HG03097 (cell line): ENCODE measurements at regions not wholly inside any gene's neighbourhood (a gene's known extent, or its start where the extent isn't known, plus 50 kb on each side); places are given as distances from the start of the nearest gene placed in this dataset.
"Not testable (repeated sequence)": the region's sequence is repeated elsewhere in the genome, so short reads cannot be mapped to it uniquely, and the experiment has no call there.

ENCODE experiments used
- ATAC-seq: cut with Tn5 transposase; IDR thresholded peaks from one replicate; pipeline ENCODE4 v1.9.1; 2021; ENCODE audit not compliant: unreplicated experiment, low FRiP score

- no peak for ATAC-seq
These were observed 80.0 kb downstream of the GALR1 start for GRCh38 chr18:77329651-77330050.

- ATAC-seq, result no peak
These were observed 85.2 kb downstream of the GALR1 start for GRCh38 chr18:77334876-77335275.

DNA sequence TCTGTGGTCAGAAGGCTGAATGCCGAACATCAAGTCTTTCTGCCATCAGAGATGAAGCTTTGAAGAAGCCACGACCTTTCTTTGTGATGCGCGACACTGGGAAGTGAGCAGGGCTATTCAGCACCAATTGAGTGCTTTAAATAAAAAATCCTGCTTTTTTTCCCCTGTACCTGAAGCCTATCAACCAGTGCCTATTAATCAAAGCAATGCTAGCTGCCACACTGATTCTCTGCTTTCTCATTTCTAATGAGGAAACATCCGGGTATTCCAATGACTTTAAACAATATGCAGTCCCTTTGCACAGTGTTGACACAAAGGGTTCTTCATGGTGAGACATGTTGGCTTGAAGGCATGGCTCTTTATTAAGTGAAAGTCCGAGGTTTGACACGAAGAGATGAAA is 88.0 kb downstream of the GALR1 start:
- ATAC-seq, result no peak

GRCh38 chr18:77339093-77339492 is 89.4 kb downstream of the GALR1 start:
- no peak for ATAC-seq

DNA sequence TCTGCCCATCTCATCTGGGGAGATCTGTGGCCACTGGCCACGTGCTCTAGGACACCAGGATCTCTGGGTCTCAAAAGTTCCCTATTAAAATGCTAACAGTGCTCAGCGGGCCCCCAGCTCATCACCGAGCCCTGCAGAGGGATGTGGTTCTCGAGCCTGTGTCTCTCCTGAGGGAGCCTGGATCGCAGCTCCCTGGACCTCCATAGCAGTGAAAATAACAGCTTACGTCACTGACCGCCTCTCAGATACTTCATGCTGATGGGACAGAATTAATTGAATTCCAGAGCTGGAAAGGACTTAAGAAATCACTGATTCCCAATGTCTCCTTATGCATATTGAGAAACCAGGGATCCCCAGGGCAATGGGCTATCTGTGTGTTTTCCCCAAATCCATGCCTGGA is 90.0 kb downstream of the GALR1 start:
- no peak for ATAC-seq

GRCh38 chr18:77340815-77341214 is 91.2 kb downstream of the GALR1 start:
- ATAC-seq, result no peak

GRCh38 chr18:77341527-77342325 is 92.1 kb downstream of the GALR1 start:
- no peak for ATAC-seq

- no peak for ATAC-seq
These were observed 93.1 kb downstream of the GALR1 start for GRCh38 chr18:77342736-77343135.

- no peak for ATAC-seq
These were observed 94.3 kb downstream of the GALR1 start for GRCh38 chr18:77343846-77344510.

DNA sequence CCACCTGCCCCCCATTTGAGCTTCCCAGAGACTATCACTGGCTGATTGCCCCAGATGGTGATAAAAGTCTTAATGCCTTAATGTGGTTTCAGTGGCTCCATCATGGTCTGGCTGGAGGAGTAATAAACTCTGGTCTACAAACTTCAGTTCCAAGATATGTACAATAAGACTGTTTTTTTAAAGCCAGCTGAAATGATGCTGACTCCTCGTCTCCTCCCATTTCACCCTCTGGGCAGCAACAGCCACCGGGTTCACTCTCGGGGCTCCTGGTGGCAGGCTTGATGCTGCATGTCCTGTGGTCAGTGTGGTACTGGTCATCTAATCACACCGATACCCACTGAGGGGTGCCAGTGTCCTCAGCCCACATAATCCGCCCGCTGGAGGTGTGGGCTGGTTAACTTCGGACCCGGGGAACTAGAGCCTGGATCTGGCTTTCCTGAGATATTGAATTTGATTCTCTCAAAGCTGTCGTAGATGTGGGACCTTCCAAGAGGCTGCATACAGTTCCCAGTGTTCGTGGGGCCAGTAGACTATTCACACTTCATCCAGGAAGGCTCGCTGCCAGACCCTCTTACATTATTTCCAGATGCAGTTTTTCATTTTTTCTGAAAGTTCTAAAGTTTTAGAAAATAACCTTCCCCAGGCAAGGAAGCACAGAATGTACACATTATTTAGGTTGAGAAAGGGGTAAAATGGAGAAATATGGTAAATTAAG is 95.3 kb downstream of the GALR1 start:
- ATAC-seq, result no peak

DNA sequence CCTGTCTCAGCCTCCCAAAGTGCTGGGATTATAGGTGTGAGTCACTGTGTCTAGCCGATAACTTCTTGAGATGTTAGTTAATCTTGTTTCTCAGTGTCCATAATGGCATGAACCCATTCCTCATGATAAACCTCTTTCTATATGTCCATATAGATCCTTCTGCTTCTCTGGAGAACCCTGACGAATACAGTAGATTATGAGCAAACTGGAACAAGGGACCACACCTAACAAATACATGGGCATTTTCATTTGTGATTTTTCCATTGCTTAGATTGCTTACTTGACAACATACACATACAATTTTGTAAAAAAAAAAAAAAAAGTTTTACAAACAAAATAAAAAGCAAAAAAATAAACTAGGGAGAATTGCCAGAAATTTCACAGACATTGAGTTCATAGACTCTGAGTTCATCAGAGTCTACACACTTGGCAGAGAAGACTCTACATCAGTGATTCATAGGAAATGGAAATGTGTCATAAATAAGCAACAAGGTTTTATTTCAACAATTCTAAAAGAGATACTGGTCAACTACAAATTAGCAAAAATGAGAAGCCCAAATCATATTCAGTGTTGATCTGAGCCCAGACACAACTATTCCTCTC is 96.7 kb downstream of the GALR1 start:
- ATAC-seq, result no peak

DNA sequence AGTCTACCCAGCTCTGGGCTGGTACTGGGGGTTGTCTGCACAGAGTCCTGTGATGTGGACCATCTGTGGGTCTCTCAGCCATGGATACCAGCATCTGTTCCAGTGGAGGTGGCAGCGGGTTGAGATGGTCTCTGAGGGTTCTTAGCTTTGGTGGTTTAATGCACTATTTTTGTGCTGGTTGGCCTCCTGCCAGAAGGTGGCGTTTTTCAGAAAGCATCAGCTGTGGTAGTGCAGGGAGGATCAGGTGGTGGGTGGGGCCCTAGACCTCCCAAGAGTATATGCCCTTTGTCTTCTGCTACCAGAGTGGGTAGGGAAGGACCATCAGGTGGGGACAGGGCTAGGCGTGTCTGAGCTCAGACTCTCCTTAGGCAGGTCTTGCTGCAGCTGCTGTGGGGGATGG is 103.7 kb downstream of the GALR1 start:
- not testable (repeated sequence) for ATAC-seq

- ATAC-seq, result no peak
These were observed 110.1 kb downstream of the GALR1 start for GRCh38 chr18:77359561-77360314.

DNA sequence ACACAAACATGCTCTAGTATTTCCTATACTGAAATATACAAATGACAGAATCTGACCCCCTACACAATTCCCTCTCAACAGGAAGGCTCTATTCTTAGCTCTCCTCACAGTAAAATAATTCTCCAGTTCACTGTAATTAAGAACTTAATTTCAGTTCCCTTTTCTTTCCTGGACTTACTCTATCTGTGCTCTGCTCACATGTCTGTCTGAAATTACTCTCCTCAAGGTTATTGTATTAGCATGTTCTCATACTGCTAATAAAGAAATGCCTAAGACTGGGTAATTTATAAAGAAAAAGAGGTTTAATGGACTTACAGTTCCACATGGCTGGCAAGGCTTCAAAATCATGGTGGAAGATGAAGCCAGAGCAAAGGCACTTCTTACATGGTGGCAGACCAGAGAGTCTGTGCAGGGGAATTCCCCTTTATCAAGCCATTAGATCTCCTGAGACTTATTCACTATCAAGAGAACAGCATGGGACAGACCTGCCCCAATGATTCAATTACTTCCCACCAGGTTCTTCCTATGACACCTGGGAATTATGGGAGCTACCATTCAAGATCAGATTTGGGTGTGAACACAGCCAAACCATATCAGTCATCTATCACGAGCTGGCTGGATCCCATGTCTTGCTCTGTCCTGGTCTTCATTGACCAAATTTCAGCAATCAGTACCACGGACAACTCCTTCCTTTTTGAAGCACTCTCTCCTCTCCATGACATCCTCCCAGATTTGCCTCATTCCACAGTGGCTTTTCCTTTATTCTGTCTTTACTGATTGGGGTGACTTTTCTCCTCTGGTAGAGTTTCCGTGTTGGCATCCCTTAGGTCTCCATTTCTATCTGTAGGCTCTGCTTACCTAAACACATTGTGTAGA is 110.9 kb downstream of the GALR1 start:
- ATAC-seq, result no peak

- no peak for ATAC-seq
These were observed 111.7 kb downstream of the GALR1 start for GRCh38 chr18:77361382-77361781.

DNA sequence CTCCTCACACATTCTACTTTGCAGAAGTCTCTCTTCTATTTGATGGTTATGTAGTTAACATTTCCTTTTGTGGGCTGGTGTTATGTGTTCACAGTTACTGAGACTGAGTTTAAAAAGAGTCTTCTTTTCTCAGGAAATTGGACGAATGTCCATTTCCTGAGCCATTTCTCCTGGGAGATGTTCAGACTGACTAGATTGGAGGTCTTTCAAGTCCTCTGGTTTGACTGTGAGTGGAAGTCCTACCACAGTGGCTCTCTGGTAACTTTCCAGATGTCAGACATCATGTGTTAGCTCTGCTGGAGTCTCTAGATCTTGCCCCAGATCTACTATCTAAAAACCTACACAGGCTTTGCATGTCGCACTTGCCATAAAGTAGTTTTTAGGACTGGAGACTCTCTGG is 116.0 kb downstream of the GALR1 start:
- ATAC-seq, result no peak

GRCh38 chr18:77366067-77366719 is 116.5 kb downstream of the GALR1 start:
- no peak for ATAC-seq

DNA sequence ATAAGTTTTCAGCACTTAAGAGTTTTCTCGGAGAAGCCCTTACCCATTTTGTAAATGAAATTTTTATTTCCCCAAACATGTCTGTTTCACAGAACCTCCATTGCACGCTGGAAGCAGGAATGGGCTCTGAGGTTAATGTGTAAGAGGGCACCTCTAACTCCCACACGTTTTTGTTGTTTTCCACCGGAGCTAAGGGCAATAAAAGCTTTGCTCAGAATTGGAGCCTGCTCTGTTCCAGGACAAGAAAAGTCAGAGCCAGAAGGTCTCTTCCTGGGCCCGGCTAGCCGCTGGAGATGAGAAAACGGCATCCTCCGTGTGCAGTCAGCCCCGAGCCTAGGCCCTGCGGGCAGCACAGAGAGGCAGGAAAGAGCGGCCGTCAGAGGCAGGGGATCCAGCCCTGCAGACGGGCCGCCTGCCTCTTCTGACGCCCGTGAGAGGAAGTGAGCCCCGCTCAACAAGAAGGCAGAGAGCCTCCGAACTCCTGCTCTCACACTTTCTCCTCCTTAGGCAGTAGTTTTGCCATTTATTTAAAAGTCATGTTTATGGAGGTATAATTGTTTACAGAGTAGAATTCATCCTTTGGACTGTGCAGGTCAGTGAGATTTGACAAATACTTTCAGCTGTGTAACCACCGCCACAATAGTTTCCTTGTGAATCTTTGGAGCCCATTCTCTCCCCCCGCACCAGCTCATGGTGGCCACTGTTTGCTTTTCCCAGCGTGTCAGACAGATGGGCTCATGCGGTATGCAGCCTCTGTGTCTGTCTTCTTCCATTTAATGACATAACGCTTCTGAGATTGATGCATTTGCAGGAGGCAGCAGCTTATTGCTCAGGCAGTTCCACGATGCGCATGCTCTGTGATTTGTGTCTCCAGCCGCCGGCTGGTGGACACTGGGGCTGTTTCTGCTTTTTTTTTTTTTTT is 117.3 kb downstream of the GALR1 start:
- ATAC-seq, result no peak
